GM19240 (cell line): ENCODE measurements at regions not wholly inside any gene's neighbourhood (a gene's known extent, or its start where the extent isn't known, plus 50 kb on each side); places are given as distances from the start of the nearest gene placed in this dataset.

Experiments used
- DNase-seq: peaks from one replicate; pipeline ENCODE4 v3.0.0; 2011; ENCODE audit warnings: low spot score; ENCODE audit not compliant: insufficient read length

- DNase-seq: no peak
Observed at GRCh38 chr20:6566821-6567220, 200.7 kb upstream of the BMP2 start.

- DNase-seq: no peak
Observed at GRCh38 chr20:6562111-6562510, 205.4 kb upstream of the BMP2 start.

GRCh38 chr20:6560978-6561377 is 206.5 kb upstream of the BMP2 start:
- no peak for DNase-seq

- no peak for DNase-seq
Observed at GRCh38 chr20:6559791-6560190, 207.7 kb upstream of the BMP2 start.

- DNase-seq: no peak
Observed at GRCh38 chr20:6558341-6558740, 209.1 kb upstream of the BMP2 start.

- no peak for DNase-seq
Observed at GRCh38 chr20:6533761-6534479, 233.6 kb upstream of the BMP2 start.

GRCh38 chr20:6533351-6533750 is 234.1 kb upstream of the BMP2 start:
- DNase-seq: no peak

GRCh38 chr20:6530779-6531315 is 236.6 kb upstream of the BMP2 start:
- no peak for DNase-seq

- DNase-seq: no peak
Observed at GRCh38 chr20:6530254-6530653, 237.2 kb upstream of the BMP2 start.

- DNase-seq: no peak
Observed at GRCh38 chr20:6525447-6526303, 241.8 kb upstream of the BMP2 start.

- DNase-seq: no peak
Observed at GRCh38 chr20:6524305-6524704, 243.2 kb upstream of the BMP2 start.

- no peak for DNase-seq
Observed at GRCh38 chr20:6519556-6519955, 247.9 kb upstream of the BMP2 start.

- no peak for DNase-seq
Observed at GRCh38 chr20:6515261-6515660, 252.2 kb upstream of the BMP2 start.

GRCh38 chr20:6513599-6513998 is 253.9 kb upstream of the BMP2 start:
- DNase-seq: no peak

- DNase-seq: no peak
Observed at GRCh38 chr20:6509374-6509773, 258.1 kb upstream of the BMP2 start.

- no peak for DNase-seq
Observed at GRCh38 chr20:6506906-6507305, 260.6 kb upstream of the BMP2 start.

- no peak for DNase-seq
Observed at GRCh38 chr20:6504826-6505225, 262.7 kb upstream of the BMP2 start.

GRCh38 chr20:6504179-6504578 is 263.3 kb upstream of the BMP2 start:
- DNase-seq: no peak

- DNase-seq: no peak
Observed at GRCh38 chr20:6502999-6503398, 264.5 kb upstream of the BMP2 start.

- DNase-seq: no peak
Observed at GRCh38 chr20:6502219-6502618, 265.3 kb upstream of the BMP2 start.

- no peak for DNase-seq
Observed at GRCh38 chr20:6501061-6501460, 266.4 kb upstream of the BMP2 start.

GRCh38 chr20:6499566-6499965 is 267.9 kb upstream of the BMP2 start:
- DNase-seq: no peak

- no peak for DNase-seq
Observed at GRCh38 chr20:6496874-6497273, 270.6 kb upstream of the BMP2 start.
